ENCODE measurements at regions not wholly inside any gene's neighbourhood (a gene's known extent, or its start where the extent isn't known, plus 50 kb on each side); places are given as distances from the start of the nearest gene placed in this dataset.
A peak's percentile ranks its signal among the peaks of the same experiment; 100 is the strongest.
"Not testable (repeated sequence)": the region's sequence is repeated elsewhere in the genome, so short reads cannot be mapped to it uniquely, and the experiment has no call there.

- DNase-seq (ENCODE audit: low read depth in 2 of 2), result no peak
- no peak for TF ChIP-seq CTCF (IDR thresholded peaks at IDR 0.05; ENCODE audit: low read depth, low read length)
- H3K4me3 ChIP-seq (replicated peaks in 1 of 2; ENCODE audit: low read depth in 2 of 2, low read length in 2 of 2), result no peak overlapping the region
Observed at GRCh38 chr3:194054540-194054939, 81.4 kb upstream of the HES1 start.

DNA sequence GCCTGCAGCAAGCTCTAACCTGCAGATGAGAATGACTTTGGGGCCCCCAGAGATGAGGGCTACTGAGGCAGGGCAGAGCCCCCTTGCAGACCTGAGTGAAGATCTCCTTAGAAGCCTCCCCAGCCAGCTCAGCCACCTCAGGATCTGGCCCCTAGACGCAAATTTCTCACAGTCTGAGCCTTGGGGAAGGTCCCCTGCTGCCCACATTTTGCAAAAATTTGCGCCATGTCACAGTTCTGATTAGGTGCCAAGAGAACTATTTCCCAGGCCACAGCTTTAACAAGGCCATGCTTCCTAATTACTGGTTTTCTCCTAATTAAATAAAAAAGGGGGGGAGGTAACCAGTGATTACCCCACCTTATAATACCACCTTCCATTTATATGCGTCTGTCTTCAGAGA, 81.0 kb upstream of the HES1 start:
- no peak for TF ChIP-seq CTCF (IDR thresholded peaks at IDR 0.05; ENCODE audit: low read depth, low read length)
- DNase-seq (ENCODE audit: low read depth in 2 of 2), result no peak

DNA sequence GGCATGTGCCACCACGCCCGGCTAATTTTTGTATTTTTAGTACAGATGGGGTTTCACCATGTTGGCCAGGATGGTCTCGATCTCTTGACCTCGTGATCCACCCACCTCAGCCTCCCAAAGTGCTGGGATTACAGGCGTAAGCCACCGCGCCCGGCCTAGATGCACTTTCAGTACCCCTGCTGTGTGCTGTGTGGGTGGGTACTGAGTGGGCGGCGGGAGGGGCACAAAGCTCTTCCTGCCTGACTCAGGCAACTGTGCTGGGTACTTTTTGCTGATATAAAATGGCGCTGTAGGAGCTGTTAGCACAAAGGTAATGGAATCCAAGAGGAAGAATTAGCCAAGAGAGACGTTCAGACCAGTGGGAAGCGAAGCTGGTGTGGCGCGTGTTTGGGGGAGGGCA, 79.6 kb upstream of the HES1 start:
- DNase-seq (ENCODE audit: low read depth in 2 of 2); H3K4me3 ChIP-seq (replicated peaks in 1 of 2; ENCODE audit: low read depth in 2 of 2, low read length in 2 of 2): not testable (repeated sequence)

More for the DNA sequence above, 81.0 kb upstream of the HES1 start:
- no peak overlapping the region for H3K4me3 ChIP-seq (replicated peaks in 1 of 2; ENCODE audit: low read depth in 2 of 2, low read length in 2 of 2)

DNA sequence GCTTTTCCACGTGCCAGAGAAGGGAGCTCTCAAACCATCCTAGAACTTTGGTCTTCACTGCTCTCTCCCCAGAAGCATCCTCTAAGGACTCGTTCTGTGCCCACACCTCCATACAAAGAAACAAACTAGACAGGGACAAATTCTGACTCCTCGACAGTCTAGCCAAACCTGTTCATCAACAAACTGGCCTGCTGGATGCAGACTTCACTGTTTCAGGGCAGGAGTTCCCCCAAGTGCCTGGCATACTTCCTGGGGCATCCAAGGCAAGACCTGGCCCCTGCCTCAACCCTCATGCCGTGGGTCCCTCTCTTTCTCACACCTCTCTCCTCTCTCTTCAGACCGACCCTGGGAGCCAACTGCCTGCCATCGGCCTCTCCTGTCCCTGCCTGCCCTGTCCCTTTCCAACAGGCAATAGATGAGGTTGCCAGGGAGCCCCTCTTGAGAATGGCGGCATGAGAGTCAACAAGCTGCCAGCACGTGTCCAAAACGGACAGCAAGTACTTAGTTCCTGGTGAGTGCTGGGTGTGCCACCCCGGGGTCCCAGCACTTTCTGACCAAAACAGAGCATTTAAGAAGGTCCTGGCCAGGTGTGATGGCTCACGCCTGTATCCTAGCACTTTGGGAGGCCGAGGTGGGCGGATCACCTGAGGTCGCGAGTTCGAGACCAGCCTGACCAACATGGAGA, 79.1 kb upstream of the HES1 start:
- H3K4me3 ChIP-seq (replicated peaks in 1 of 2; ENCODE audit: low read depth in 2 of 2, low read length in 2 of 2), result no peak overlapping the region
- no peak for DNase-seq (ENCODE audit: low read depth in 2 of 2)
- no peak for TF ChIP-seq CTCF (IDR thresholded peaks at IDR 0.05; ENCODE audit: low read depth, low read length)

DNA sequence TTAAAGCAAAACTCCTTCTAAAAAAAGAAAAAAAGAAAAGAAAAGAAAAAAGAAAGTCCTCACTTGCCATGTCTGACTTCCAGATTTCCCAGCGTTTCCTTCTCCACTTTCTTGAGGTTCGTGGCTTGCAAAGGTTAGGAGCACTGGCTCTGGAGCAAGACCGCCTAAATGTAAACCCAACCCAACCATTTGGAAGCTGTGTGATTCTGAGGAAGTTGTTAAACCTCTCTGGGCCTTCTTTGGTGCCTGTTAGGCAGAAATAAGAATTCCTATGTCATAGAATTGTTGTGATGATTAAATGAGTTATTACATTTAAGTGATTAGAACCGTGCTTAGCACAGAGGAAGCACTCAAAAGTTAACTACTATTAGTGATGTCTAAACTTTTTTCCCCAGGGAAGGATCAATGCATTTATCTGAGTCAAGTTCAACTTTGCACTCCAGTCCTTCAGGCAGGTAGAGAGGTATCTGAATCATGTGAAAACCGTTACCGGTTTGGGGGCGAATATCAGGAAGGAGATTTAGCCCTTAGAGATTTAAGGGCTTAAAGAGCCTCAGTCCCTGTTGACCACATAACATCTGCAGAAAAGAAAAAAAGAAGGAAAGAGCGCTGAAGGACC, 78.3 kb upstream of the HES1 start:
- no peak for DNase-seq (ENCODE audit: low read depth in 2 of 2)
- H3K4me3 ChIP-seq (replicated peaks in 1 of 2; ENCODE audit: low read depth in 2 of 2, low read length in 2 of 2), result no peak overlapping the region
- no peak for TF ChIP-seq CTCF (IDR thresholded peaks at IDR 0.05; ENCODE audit: low read depth, low read length)

DNA sequence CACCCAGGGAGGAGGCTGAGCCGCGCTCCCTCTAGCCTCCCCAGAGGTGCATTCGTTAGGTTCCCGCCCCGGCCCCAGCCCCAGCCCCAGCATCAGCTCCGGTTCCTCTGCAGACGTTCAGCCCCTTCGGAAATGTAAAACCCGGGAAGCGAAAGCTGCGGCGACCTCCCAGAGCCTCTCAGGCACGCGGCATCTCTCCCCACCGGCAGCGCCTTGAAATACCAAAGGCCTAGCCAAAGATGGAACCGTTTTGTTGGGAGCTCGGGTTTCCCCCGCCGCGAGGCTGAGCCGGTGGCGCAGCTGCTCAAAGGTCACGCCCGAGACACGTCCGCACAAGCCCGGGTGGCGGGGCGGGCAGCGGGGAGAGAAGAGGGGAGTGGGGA, 77.8 kb upstream of the HES1 start:
- peak; percentile 40 to 59 for DNase-seq (ENCODE audit: low read depth in 2 of 2)
- H3K4me3 ChIP-seq (replicated peaks in 1 of 2; ENCODE audit: low read depth in 2 of 2, low read length in 2 of 2), result peak overlapping the region in 1 of 2 donors; percentile 16
- TF ChIP-seq CTCF (IDR thresholded peaks at IDR 0.05; ENCODE audit: low read depth, low read length), result no peak

DNA sequence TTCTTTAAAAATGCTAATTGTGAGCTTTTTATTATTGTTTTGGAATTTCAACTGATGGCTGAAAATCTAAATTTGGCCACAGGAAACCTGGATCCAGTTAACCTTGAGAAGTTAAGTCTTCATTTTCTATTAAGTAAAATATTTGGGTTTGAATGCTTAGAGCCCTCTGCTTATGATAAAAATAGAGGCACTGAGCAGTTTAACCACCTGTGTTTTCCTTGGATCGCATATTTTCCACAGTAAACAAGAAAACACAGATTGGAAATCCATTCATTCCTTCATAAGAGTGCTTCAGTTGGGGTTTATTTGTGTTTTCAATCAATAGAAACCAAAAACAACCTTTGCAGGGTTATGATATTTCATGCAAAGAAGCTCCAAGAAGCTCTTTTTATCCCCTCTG, 77.2 kb upstream of the HES1 start:
- no peak overlapping the region for H3K4me3 ChIP-seq (replicated peaks in 1 of 2; ENCODE audit: low read depth in 2 of 2, low read length in 2 of 2)
- DNase-seq (ENCODE audit: low read depth in 2 of 2), result no peak
- no peak for TF ChIP-seq CTCF (IDR thresholded peaks at IDR 0.05; ENCODE audit: low read depth, low read length)
